Esophagus muscularis mucosa (tissue), 3 donors: ENCODE measurements at regions not wholly inside any gene's neighbourhood (a gene's known extent, or its start where the extent isn't known, plus 50 kb on each side); places are given as distances from the start of the nearest gene placed in this dataset.

Experiments
- POLR2A ChIP-seq: fragments of 450-650 bp; IDR thresholded peaks from one replicate; pipeline ENCODE4 v1.6.1; 2017; ENCODE audit warnings: antibody characterized with exemption, moderate library complexity, mild to moderate bottlenecking, low read depth
- TF ChIP-seq, protein P1 (sequence below), 3 experiments: fragments of 200-600 bp in 2 of 3; fragments of 450-650 bp in 1 of 3; sonication (generic) in 2 of 3; IDR thresholded peaks; one replicate each; pipeline ENCODE4 v1.5.1; 2017 to 2019; ENCODE audit warnings: antibody characterized with exemption in 3 of 3, mild to moderate bottlenecking in 2 of 3, moderate library complexity in 1 of 3

- TF ChIP-seq POLR2A = no peak
- TF ChIP-seq, protein P1, sequence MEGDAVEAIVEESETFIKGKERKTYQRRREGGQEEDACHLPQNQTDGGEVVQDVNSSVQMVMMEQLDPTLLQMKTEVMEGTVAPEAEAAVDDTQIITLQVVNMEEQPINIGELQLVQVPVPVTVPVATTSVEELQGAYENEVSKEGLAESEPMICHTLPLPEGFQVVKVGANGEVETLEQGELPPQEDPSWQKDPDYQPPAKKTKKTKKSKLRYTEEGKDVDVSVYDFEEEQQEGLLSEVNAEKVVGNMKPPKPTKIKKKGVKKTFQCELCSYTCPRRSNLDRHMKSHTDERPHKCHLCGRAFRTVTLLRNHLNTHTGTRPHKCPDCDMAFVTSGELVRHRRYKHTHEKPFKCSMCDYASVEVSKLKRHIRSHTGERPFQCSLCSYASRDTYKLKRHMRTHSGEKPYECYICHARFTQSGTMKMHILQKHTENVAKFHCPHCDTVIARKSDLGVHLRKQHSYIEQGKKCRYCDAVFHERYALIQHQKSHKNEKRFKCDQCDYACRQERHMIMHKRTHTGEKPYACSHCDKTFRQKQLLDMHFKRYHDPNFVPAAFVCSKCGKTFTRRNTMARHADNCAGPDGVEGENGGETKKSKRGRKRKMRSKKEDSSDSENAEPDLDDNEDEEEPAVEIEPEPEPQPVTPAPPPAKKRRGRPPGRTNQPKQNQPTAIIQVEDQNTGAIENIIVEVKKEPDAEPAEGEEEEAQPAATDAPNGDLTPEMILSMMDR (IDR thresholded peaks at IDR 0.05) = no peak
These were observed 360.1 kb upstream of the ITGA1 start for GRCh38 chr5:52427615-52428014.
